ENCODE measurements at regions not wholly inside any gene's neighbourhood (a gene's known extent, or its start where the extent isn't known, plus 50 kb on each side); places are given as distances from the start of the nearest gene placed in this dataset.
"Not testable (repeated sequence)": the region's sequence is repeated elsewhere in the genome, so short reads cannot be mapped to it uniquely, and the experiment has no call there.

GRCh38 chr14:41521891-41522290 is 84.8 kb upstream of the LRFN5 start:
- DNase-seq, result no peak
- intact Hi-C loops (cut with DNase I, micrococcal nuclease), result no loop called here
- TF ChIP-seq, protein P1, sequence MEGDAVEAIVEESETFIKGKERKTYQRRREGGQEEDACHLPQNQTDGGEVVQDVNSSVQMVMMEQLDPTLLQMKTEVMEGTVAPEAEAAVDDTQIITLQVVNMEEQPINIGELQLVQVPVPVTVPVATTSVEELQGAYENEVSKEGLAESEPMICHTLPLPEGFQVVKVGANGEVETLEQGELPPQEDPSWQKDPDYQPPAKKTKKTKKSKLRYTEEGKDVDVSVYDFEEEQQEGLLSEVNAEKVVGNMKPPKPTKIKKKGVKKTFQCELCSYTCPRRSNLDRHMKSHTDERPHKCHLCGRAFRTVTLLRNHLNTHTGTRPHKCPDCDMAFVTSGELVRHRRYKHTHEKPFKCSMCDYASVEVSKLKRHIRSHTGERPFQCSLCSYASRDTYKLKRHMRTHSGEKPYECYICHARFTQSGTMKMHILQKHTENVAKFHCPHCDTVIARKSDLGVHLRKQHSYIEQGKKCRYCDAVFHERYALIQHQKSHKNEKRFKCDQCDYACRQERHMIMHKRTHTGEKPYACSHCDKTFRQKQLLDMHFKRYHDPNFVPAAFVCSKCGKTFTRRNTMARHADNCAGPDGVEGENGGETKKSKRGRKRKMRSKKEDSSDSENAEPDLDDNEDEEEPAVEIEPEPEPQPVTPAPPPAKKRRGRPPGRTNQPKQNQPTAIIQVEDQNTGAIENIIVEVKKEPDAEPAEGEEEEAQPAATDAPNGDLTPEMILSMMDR (IDR thresholded peaks at IDR 0.05), result no peak
- Histone ChIP-seq H3K9me3 (peaks cover 13% of the 10 kb centered on the region), H3K4me3 (no peak overlapping the region), H3K4me1 (ENCODE audit: low read depth) (no peaks in the 10 kb centered on the region), H3K36me3 (ENCODE audit: low read depth) (no peaks in the 10 kb centered on the region)
- ATAC-seq, result no peak

GRCh38 chr14:41518030-41518429 is 88.6 kb upstream of the LRFN5 start:
- H3K4me1 ChIP-seq (ENCODE audit: low read depth); intact Hi-C loops (cut with DNase I, micrococcal nuclease); H3K36me3 ChIP-seq (ENCODE audit: low read depth); DNase-seq; ATAC-seq; H3K4me3 ChIP-seq: not testable (repeated sequence)
- H3K9me3 ChIP-seq, result peaks cover 15% of the 10 kb centered on the region

DNA sequence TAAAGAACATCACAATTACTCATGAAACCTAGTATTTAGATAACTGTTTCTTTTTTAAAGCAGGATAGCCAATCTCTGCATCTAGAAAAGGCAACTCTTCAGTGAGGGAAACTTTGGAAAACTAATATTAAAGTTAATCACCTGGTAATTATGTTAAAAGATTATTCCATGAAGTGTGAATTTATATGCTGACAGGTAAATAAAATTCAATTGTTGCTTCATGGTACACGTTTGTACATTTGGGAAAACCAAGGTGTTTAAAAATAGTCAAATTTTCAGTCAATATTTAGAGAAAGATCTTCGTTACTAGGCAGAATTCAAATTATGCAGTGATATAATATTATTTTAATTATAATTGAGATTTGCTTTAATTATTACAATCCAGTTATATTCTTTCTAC is 100.1 kb upstream of the LRFN5 start:
- ATAC-seq, result no peak
- Histone ChIP-seq H3K4me3 (no peak overlapping the region), H3K36me3 (ENCODE audit: low read depth) (no peaks in the 10 kb centered on the region), H3K9me3 (peaks cover 26% of the 10 kb centered on the region), H3K4me1 (ENCODE audit: low read depth) (no peaks in the 10 kb centered on the region)
- intact Hi-C loops (cut with DNase I, micrococcal nuclease), result no loop called here
- no peak for DNase-seq
- TF ChIP-seq, protein P1 (IDR thresholded peaks at IDR 0.05), result no peak

DNA sequence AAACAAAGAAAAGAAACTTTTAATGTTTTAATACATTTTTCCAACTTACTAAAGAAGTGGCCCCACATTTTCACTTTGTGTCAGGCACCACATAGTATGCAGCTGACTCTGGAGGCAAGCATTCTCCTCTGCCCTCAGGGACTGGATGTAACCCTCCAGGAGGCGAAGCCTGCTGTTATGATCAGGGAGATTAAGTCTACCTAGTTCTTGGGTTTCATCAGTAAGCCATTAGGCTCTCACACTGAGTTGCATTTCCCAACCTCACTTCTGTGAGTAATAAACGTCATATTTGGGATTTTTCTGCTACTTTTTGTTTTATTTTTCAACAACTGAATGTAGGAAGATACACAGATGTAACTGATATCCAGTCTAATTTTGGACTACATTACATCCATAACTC is 101.2 kb upstream of the LRFN5 start:
- Histone ChIP-seq H3K36me3 (ENCODE audit: low read depth) (no peaks in the 10 kb centered on the region), H3K4me1 (ENCODE audit: low read depth) (no peaks in the 10 kb centered on the region), H3K9me3 (peaks cover 23% of the 10 kb centered on the region), H3K4me3 (no peak overlapping the region)
- DNase-seq (no peak), ATAC-seq (no peak)
- intact Hi-C loops (cut with DNase I, micrococcal nuclease), result no loop called here
- TF ChIP-seq, protein P1 (IDR thresholded peaks at IDR 0.05), result no peak

DNA sequence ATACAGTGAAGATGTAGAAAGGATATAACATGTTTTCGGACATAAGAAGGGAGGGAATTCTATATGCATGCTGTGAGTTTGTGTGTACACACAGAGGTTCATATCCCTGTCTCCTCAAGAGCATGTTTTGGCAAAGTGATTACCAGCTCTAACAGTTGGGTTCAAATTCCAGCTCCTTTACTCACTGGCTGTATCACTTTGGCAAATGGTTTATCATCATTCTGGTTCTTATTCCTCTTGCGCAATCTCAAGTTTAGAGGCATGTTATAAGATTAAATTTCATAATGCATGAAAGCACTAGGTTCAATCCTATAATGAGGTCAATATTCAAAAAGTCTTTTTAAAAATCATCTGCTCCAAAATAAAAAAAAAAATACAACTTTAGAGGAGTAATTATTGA is 107.7 kb upstream of the LRFN5 start:
- no peak overlapping the region for H3K4me3 ChIP-seq
- intact Hi-C loops (cut with DNase I, micrococcal nuclease), result no loop called here
- no peaks in the 10 kb centered on the region for H3K4me1 ChIP-seq (ENCODE audit: low read depth)
- TF ChIP-seq, protein P1 (IDR thresholded peaks at IDR 0.05), result no peak
- DNase-seq, result no peak
- H3K36me3 ChIP-seq (ENCODE audit: low read depth), result no peaks in the 10 kb centered on the region
- no peak for ATAC-seq
- peaks cover 14% of the 10 kb centered on the region for H3K9me3 ChIP-seq

DNA sequence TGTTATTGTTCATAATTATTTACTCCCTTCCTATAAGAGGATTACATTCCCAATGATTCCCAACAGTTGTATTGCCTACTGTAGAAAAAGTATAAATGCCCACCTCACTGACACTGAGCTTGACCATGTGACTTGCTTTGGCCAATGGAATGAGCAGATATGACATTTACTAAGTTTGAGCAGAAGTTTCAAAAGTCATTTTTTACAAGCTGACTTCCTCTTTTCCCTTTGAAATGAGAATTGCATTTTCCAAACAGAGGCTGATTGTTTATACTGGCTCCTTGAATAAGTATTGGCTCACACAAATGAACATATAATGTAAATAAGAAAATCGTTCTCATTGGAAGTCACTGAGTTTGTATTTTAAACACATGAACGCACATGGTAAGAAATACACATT is 116.4 kb upstream of the LRFN5 start:
- no peaks in the 10 kb centered on the region for H3K36me3 ChIP-seq (ENCODE audit: low read depth)
- no peak overlapping the region for H3K4me3 ChIP-seq
- no peak for DNase-seq
- TF ChIP-seq, protein P1 (IDR thresholded peaks at IDR 0.05), result no peak
- peaks cover 20% of the 10 kb centered on the region for H3K9me3 ChIP-seq
- intact Hi-C loops (cut with DNase I, micrococcal nuclease), result no loop called here
- no peak for ATAC-seq
- H3K4me1 ChIP-seq (ENCODE audit: low read depth), result no peaks in the 10 kb centered on the region
